ENCODE measurements at regions not wholly inside any gene's neighbourhood (a gene's known extent, or its start where the extent isn't known, plus 50 kb on each side); places are given as distances from the start of the nearest gene placed in this dataset.

DNA sequence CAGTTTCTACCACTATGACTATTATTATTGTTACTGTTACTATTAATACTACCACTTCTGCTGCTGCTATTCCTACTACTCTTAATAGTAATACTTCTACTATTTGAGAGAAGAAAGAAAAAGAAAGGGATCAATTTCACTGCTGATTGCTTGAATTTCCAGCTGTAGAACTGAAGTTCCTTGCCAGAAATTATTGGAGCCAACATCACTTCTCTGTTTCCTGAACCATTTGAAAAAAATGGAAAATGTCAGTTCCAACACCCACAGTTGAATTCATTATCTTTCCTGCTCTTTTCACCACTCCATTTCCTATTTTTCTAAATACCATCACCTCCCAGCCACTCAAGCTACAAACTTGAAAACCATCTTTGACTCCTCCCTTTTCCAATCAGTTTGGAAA, 54.1 kb upstream of the PIK3C2G start:
- no peak for DNase-seq (ENCODE audit: low spot score)

DNA sequence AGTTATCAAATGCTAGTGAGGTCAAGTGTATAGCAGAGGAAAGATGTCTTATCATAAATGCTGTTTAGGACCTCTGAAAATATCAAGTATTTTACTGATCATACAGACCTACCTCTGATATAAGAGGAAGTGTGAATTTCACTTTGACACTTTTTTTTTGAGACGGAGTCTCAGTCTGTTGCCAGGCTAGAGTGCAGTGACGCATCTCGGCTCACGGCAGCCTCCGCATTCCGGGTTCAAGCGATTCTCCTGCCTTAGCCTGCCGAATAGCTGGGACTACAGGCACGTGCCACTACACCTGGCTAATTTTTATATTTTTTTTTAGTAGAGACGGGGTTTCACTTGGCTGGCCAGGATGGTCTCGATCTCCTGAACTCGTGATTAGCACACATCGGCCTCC, 55.1 kb upstream of the PIK3C2G start:
- no peak for DNase-seq (ENCODE audit: low spot score)

DNA sequence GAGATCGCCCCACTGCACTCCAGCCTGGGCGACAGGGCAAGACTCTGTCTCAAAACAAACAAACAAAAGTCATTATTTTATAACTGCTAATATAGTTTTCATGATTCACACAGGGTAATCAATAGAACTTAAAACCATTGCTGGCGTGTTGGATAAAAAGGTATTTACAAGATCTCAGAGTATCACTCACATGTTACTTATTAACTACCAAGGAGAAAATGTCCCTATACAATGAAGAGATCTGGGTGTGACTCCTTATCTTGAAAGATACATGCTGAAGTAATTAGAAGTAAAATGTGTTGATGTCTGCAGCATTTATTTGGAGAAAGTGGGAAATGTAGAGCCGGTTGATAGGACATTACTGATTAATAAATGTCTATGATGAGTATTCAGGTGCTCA, 57.3 kb upstream of the PIK3C2G start:
- DNase-seq (ENCODE audit: low spot score), result no peak

DNA sequence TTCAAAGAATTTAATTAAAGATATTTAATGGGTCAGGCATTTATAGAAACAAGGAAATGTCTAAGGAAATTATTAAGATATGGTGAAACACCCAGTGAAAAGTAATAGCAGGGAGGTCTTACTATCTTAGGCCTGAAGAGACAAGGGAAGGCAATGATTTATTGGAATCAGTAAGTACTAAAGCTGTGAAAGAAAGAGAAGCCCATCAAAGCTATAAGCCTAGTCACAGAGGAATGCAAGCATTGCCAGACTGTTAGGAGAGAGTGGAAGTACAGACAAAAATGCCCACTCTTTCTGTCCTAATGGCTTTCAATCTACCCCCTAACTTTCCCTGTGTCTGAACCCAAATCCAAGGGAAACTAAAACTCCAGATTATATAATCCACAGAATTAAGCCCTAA, 69.2 kb upstream of the PIK3C2G start:
- DNase-seq (ENCODE audit: low spot score), result no peak

DNA sequence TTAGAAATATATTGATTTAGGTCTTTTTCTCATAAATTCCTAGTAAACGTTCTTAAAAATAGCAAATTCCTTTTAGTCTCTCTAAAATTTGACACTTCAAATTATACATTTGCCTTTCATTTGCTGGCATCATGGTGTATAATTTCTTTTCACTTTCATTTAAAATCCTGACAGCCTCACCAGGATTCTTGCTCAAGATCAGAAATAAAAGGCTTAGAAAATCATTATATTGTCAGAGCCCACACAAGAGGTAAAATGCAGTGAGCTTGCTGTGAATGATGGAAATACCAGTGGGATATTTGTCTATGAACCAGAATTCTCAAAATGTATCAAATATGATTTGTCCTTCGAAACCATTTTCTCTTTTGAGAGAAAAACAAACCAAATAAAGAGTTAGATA, 78.2 kb upstream of the PIK3C2G start:
- no peak for DNase-seq (ENCODE audit: low spot score)

DNA sequence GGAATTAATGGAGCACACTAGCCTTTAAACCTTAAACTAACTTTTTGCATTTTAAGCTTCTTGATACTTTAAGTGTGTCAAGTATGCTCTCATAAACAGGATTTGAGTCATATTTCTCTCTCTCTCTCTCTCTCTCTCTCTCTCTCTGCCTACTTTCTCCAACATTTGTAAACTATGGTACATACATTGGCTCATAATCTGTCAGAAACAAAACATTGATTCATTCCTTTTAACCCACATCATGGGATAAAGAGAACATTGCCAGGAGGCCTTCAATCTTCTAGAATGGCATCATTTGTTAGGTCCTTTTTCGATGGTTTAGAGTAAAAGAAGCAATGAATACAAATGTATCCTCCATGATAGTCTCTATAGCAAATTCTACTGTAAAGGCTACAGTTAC, 81.6 kb upstream of the RERGL start:
- no peak for DNase-seq (ENCODE audit: low spot score)

DNA sequence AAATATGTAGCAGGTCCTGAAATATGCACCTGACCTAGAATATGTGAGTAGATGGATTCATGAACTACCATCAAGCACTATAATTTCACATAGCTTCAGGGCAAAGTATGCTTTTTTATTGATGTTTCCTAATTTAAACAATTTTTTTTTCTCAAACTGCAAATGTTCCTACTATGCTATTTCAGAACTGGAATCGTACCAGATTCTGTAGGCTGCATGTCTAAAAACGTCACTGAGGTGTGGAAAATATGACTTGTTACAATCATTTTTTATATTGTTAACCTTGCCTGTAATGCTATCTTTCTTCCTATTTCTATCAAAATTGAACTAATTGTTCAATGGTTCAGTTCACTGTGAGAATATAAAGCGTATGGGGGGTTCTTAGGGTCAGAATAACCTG, 78.0 kb upstream of the RERGL start:
- DNase-seq (ENCODE audit: low spot score), result no peak

DNA sequence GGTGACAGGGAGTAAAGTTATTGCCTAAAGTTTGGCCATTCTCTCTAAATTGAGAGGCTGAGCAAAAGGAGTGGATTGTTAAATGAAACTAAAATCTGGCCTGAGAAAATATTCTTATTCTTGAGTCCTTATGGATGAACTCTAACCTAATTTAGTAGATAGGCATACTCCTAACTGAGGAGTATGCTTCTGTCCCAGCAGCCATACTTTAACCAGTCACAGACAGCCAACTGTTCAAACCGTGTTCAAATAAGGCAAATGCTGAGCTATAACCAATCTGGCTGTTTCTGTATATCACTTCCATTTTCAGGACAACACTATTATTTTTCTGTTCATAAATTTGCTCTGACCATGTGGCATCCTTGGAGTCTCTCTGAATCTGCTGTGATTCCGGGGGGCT, 75.9 kb upstream of the RERGL start:
- no peak for DNase-seq (ENCODE audit: low spot score)

DNA sequence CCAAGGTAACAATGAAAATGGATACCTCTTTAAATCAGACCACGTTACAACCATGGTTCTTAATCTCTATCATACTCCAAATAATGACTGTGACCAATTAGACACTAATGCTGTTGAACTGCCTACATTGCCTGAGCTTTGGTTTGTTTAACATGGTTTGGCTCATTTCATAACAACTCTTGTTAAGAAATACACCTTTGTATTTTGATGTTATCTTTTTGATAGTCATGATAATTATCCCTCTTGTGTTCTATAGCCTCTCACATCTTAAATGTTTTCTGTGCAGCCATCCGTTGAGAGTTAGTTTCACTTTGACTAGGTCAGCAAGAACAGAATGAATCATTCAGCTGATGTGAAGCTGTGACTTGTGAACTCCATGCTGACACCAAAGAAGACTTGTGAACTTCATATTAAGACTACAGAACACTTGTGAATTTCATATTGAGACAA, 75.5 kb upstream of the RERGL start:
- peak; percentile 80 for DNase-seq (ENCODE audit: low spot score)

DNA sequence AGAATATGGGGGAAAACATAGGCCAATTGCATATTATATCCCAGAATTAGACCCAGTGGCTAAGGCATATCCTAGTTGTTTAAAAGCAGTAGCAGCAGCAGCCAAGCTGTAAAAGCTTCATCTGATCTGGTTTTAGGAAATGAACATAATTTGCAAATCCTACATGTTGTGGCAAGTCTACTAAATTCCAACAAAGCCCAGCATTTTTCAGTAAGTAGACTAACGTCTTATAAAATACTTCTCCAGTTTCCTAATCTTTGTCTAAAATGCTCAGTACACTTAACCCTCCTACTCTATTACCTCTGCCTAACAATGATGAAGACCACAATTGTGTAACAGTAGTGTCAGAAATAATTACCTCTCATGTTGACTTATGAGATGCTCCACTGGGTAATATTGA, 70.9 kb upstream of the RERGL start:
- no peak for DNase-seq (ENCODE audit: low spot score)

DNA sequence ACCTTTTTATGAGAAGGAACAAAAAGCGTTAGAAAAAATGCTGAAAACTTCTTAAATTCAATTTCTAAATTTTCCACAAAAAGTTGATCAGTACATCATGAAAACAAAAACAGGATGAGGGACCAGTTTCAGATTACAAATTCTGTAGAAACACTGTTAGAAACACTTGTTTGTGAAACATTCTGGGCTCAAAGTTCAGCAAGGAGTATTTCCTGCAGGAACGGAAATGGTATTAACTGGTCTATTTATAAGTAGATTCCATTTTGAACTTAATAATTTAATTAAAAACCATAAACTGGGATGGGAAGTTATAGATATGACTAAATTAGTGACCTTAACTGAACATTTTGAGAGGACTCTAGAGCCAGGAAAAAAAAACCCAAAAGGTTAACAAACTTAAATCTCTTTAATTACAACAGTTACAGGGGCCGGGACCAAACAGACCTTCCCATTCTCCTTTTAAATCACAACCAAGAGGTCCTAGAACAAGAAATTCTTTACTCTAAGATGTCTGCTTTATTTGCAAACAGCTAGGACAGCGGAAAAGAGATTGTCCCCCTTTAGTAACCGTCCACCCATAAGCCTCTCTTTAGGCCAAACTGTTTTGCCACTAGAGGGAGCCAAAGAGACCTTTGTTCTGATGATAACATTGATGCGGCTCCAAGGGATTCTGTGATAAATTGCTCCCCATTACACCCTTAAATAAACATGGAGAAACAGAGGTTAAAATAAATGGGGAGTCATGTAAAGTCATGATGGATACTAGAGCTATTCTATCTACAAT, 69.0 kb upstream of the RERGL start:
- DNase-seq (ENCODE audit: low spot score), result peak; percentile 44

DNA sequence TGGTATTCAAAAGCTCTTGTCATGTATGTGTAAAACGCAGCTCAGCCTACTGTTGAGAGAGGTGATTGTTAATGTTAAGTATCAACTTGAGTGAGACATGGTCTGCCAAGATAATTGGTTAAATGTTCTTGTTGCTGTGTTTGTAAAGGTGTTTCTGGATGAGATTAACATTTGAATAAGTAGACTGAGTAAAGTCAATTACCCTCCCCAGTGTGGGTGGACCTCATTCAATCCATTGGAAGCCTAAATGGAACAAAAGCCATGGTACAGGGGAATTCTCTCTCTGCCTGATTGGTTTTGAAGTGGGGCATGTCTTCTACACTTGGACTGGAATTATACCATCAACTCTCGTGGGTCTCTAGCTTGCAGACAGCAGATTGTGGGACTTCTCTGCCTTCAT, 63.8 kb upstream of the RERGL start:
- DNase-seq (ENCODE audit: low spot score), result no peak

DNA sequence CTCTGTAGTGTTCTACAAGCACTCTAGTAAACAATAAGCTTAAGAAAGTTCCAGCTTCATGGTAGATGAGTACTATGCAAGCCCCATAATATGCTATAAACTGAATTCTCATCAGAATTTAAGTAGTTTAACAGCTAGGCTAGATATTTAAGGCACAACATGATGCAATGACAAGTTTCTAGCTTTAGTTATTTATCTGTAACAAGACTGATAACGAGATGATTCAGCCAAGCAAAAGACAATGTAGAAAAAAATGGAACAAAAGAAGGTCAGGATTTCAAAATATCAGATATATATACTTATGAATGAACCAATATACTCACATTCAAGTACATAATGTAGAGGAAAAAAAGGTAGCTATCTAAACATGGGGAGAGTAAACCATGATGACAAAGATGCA, 61.0 kb upstream of the RERGL start:
- no peak for DNase-seq (ENCODE audit: low spot score)

DNA sequence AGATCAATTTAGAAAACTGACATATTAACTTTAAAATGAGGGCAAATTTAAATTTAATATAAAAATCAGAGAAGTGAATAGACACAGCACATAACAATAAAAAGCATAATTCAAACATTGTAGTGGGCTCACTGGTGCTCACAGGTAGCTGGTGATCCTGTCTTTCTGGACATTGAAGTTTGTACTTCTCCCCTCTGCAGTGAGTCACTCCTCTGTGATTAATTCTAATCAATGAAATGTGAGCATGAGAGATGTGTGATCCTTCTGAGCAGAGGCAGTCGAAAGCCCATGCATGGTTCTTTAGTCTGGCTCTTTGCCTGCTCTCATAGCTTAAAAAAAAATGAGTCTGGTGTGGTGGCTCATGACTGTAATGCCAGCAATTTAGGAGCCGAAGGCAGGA, 59.0 kb upstream of the RERGL start:
- peak; percentile 15 for DNase-seq (ENCODE audit: low spot score)

DNA sequence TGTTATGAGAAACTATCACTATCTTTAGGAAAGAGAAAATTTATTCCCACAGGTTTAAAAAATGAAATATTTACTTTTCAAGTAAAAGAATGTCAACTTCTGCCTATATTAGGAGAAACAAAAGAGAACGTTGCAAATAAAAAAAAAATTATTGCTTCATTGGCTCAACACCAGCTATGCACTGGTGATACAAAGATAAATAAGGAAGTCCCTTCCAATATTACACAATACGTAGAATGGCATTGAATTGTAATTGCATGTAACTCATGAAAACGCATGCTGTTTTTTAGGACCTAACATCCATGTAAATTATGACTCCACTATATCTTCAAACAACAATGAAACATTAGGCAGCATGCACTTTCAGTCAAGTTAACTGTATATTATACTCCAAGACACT, 56.4 kb upstream of the RERGL start:
- DNase-seq (ENCODE audit: low spot score), result no peak

DNA sequence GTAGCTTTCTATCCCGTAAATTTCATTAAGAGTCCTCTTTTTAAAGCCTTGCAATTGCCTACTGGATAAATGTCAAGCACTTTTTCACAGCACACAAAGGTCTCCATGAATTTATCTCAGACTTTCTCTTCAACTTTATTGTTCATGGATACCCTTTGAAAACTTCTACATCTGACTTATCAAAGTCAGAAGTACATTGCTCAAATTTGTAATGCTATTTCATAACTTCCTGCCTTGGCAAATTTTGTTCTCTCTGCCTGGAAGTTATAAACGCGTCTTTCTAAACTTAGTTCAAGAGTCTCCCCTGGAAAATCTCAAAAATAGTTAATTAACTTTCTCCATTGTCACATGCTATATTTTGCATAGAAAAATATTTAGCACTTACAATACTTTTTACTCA, 55.9 kb upstream of the RERGL start:
- DNase-seq (ENCODE audit: low spot score), result no peak

DNA sequence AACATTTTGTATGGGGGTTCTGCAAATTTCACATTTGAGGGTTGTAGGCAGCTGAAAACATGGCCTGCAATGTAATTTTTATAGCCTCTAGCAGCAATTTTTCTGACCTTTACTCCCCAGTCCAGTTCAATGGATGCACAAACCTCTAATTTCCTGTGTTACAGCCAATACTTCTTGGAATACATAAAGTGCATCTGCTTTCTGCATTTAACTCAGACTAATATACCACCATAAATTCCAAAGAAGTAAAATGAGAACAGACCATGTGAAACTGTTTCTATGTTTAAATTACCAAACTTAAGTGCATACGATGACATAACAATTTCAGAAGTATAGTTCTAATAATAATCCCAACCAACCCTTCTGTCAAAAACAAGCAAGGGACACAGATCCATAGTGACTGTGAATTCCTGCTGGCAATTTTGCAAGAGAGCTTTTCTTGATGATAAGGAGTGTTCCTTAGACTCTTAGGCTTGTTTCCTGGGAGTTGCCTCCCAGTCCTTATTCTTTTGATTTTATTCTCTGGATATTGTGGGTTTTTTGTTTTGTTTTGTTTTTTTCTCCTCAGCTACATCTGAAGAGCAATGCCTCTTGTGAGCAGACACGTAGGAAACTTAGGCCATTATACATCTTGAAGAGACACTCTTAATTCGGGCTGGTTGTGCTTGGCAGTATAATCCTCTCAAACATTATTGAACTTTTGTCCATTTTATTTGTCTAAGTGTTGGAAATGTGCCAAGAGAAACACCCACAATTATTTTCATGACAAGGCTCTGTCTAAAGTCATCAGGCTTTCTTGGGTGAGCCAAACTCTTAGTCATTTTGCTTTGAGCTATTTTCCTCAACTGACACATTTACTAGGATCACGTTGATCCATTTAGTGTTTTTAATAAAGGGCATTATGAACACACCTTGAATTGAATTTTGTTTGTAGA, 51.3 kb upstream of the RERGL start:
- peak; percentile 55 for DNase-seq (ENCODE audit: low spot score)

DNA sequence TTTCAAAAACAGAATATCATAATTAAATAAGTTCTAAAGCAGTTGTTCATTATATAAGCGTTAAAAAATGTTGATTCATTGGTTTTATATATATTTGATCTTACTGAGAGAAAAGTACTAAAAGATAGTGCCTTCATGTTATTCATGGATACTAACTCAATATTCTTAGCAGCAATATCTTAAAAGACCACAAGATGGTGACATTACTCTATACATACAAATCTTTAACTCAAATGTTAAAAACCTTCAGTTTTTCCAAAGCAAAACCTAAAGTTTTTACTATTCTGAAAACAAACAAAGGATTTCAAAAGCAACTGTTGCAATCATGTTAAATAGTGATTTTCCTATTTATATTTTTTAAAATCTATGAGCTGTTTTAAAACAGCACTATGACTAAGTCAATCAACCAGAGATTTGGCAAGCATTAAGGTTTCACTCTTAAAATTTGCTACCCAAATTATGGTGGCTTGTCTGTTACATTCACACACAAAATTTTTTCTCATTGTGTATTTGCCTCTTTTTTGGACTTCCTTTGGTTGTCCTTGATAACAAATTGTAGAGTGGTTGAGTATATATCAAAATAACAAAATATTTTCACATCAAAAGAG, 50.1 kb upstream of the RERGL start:
- peak; percentile 32 for DNase-seq (ENCODE audit: low spot score)
